ACC112 (cell line): ENCODE measurements at regions not wholly inside any gene's neighbourhood (a gene's known extent, or its start where the extent isn't known, plus 50 kb on each side); places are given as distances from the start of the nearest gene placed in this dataset.
"Not testable (repeated sequence)": the region's sequence is repeated elsewhere in the genome, so short reads cannot be mapped to it uniquely, and the experiment has no call there.

Experiments used
- H2AFZ ChIP-seq: fragments of 200-600 bp; sonication (generic); one replicate; pipeline ENCODE4 v1.6.0; 2017; ENCODE audit warnings: antibody characterized with exemption, low read length; ENCODE audit not compliant: unreplicated experiment
- H3K27ac ChIP-seq: fragments of 200-600 bp; sonication (generic); 2 replicates; pipeline ENCODE4 v1.5.1; 2014; ENCODE audit warnings: low read depth, mild to moderate bottlenecking, antibody characterized with exemption, low read length, moderate library complexity
- H3K27me3 ChIP-seq: fragments of 200-600 bp; sonication (generic); 2 replicates; pipeline ENCODE4 v1.6.1; 2014; ENCODE audit warnings: mild to moderate bottlenecking, antibody characterized with exemption, low read length, moderate library complexity, mixed read lengths; ENCODE audit not compliant: insufficient read depth
- H3K36me3 ChIP-seq: fragments of 200-600 bp; sonication (generic); 2 replicates; pipeline ENCODE4 v1.6.1; 2016; ENCODE audit warnings: mild to moderate bottlenecking, antibody characterized with exemption, low read length, moderate library complexity, mixed read lengths; ENCODE audit not compliant: insufficient read depth
- H3K4me1 ChIP-seq: fragments of 200-600 bp; sonication (generic); one replicate; pipeline ENCODE4 v1.6.1; 2016; ENCODE audit warnings: low read length, mixed read lengths; ENCODE audit not compliant: insufficient read depth, unreplicated experiment, control insufficient read depth
- H3K4me3 ChIP-seq: fragments of 200-600 bp; sonication (generic); 2 replicates; pipeline ENCODE4 v1.5.1; 2014; ENCODE audit warnings: mild to moderate bottlenecking, low read depth, low read length
- H3K79me2 ChIP-seq: fragments of 200-600 bp; sonication (generic); one replicate; pipeline ENCODE4 v1.6.0; 2016; ENCODE audit warnings: low read length; ENCODE audit not compliant: control insufficient read depth, unreplicated experiment, insufficient read depth

GRCh38 chr14:21868442-21869046 is 194.9 kb upstream of the OR4E1 start:
- H3K79me2 ChIP-seq, result no peaks in the 10 kb centered on the region
- H3K27me3 ChIP-seq, result peaks cover 44% of the 10 kb centered on the region
- H3K4me1 ChIP-seq, result peaks cover 10% of the 10 kb centered on the region
- no peaks in the 10 kb centered on the region for H3K36me3 ChIP-seq
- no peak overlapping the region for H2AFZ ChIP-seq
- no peak overlapping the region for H3K4me3 ChIP-seq
- no peak overlapping the region for H3K27ac ChIP-seq

- no peaks in the 10 kb centered on the region for H3K36me3 ChIP-seq
- H2AFZ ChIP-seq, result no peak overlapping the region
- H3K4me3 ChIP-seq, result no peak overlapping the region
- H3K4me1 ChIP-seq, result peaks cover 10% of the 10 kb centered on the region
- no peak overlapping the region for H3K27ac ChIP-seq
- H3K27me3 ChIP-seq, result peaks cover 44% of the 10 kb centered on the region
- no peaks in the 10 kb centered on the region for H3K79me2 ChIP-seq
Observed at GRCh38 chr14:21867541-21867940, 193.9 kb upstream of the OR4E1 start.

- Histone ChIP-seq H3K4me3 (no peak overlapping the region), H2AFZ (no peak overlapping the region), H3K79me2 (no peaks in the 10 kb centered on the region), H3K27ac (no peak overlapping the region), H3K36me3 (no peaks in the 10 kb centered on the region), H3K27me3 (peaks cover 41% of the 10 kb centered on the region), H3K4me1 (peaks cover 10% of the 10 kb centered on the region)
Observed at GRCh38 chr14:21866479-21866878, 192.9 kb upstream of the OR4E1 start.

- Histone ChIP-seq H3K36me3 (no peaks in the 10 kb centered on the region), H3K27me3 (peaks cover 45% of the 10 kb centered on the region), H3K4me1 (peaks cover 10% of the 10 kb centered on the region), H3K27ac (no peak overlapping the region), H3K4me3 (no peak overlapping the region), H3K79me2 (no peaks in the 10 kb centered on the region), H2AFZ (no peak overlapping the region)
Observed at GRCh38 chr14:21863289-21863688, 189.7 kb upstream of the OR4E1 start.

GRCh38 chr14:21861153-21861552 is 187.5 kb upstream of the OR4E1 start:
- peaks cover 65% of the 10 kb centered on the region for H3K27me3 ChIP-seq
- no peak overlapping the region for H2AFZ ChIP-seq
- H3K36me3 ChIP-seq, result no peaks in the 10 kb centered on the region
- H3K79me2 ChIP-seq, result no peaks in the 10 kb centered on the region
- H3K4me1 ChIP-seq, result no peaks in the 10 kb centered on the region
- no peak overlapping the region for H3K27ac ChIP-seq
- H3K4me3 ChIP-seq, result no peak overlapping the region

GRCh38 chr14:21860172-21860571 is 186.6 kb upstream of the OR4E1 start:
- Histone ChIP-seq H3K27me3 (peaks cover 72% of the 10 kb centered on the region), H3K4me3 (no peak overlapping the region), H3K27ac (no peak overlapping the region), H3K4me1 (no peaks in the 10 kb centered on the region), H3K79me2 (no peaks in the 10 kb centered on the region), H3K36me3 (no peaks in the 10 kb centered on the region), H2AFZ (no peak overlapping the region)

GRCh38 chr14:21852775-21853174 is 179.2 kb upstream of the OR4E1 start:
- H3K79me2 ChIP-seq, result no peaks in the 10 kb centered on the region
- no peak overlapping the region for H2AFZ ChIP-seq
- H3K27me3 ChIP-seq, result peaks cover 80% of the 10 kb centered on the region
- H3K4me3 ChIP-seq, result no peak overlapping the region
- H3K36me3 ChIP-seq, result no peaks in the 10 kb centered on the region
- H3K27ac ChIP-seq, result no peak overlapping the region
- no peaks in the 10 kb centered on the region for H3K4me1 ChIP-seq

GRCh38 chr14:21852061-21852664 is 178.5 kb upstream of the OR4E1 start:
- no peak overlapping the region for H3K27ac ChIP-seq
- H3K36me3 ChIP-seq, result no peaks in the 10 kb centered on the region
- H3K4me1 ChIP-seq, result no peaks in the 10 kb centered on the region
- H3K4me3 ChIP-seq, result no peak overlapping the region
- no peaks in the 10 kb centered on the region for H3K79me2 ChIP-seq
- H2AFZ ChIP-seq, result no peak overlapping the region
- H3K27me3 ChIP-seq, result peaks cover 74% of the 10 kb centered on the region

GRCh38 chr14:21846902-21847301 is 173.3 kb upstream of the OR4E1 start:
- H3K4me1 ChIP-seq, H3K4me3 ChIP-seq, H3K79me2 ChIP-seq, H2AFZ ChIP-seq, H3K27ac ChIP-seq, H3K36me3 ChIP-seq: not testable (repeated sequence)
- peaks cover 67% of the 10 kb centered on the region for H3K27me3 ChIP-seq

GRCh38 chr14:21846227-21846885 is 172.7 kb upstream of the OR4E1 start:
- Histone ChIP-seq H3K4me1 (no peaks in the 10 kb centered on the region), H3K27ac (no peak overlapping the region), H3K27me3 (peaks cover 66% of the 10 kb centered on the region), H3K79me2 (no peaks in the 10 kb centered on the region), H3K4me3 (no peak overlapping the region), H3K36me3 (no peaks in the 10 kb centered on the region), H2AFZ (no peak overlapping the region)

GRCh38 chr14:21840765-21841164 is 167.1 kb upstream of the OR4E1 start:
- Histone ChIP-seq H2AFZ (no peak overlapping the region), H3K4me3 (no peak overlapping the region), H3K27me3 (peaks cover 70% of the 10 kb centered on the region), H3K79me2 (no peaks in the 10 kb centered on the region), H3K4me1 (no peaks in the 10 kb centered on the region), H3K36me3 (no peaks in the 10 kb centered on the region), H3K27ac (no peak overlapping the region)
